ENCODE measurements at regions not wholly inside any gene's neighbourhood (a gene's known extent, or its start where the extent isn't known, plus 50 kb on each side); places are given as distances from the start of the nearest gene placed in this dataset.

DNA sequence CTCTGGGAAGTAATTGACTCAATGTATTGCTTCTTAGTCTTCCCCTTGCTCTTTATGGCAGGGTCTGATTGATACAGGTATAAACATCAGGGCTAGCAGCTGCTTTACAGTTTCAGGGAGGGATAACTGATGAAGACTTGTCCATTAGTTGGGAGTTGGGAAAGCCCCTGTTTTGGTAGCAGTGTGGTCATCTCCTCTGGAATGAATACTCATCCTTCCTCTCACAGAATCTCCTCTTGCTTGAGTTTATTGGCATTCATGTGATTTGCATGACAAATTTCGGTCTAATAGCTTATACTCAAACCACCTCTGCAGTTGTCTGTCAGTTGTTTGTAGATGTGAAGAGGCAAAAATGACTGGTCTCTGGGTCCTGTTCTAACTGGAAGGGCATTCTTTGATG, 79.7 kb downstream of the FAT3 start:
- TF ChIP-seq CTCF (IDR thresholded peaks at IDR 0.05), result no peak
- TF ChIP-seq POLR2A (IDR thresholded peaks at IDR 0.05), result no peak
- no peak for TF ChIP-seq EP300 (IDR thresholded peaks at IDR 0.05)
